ENCODE measurements at regions not wholly inside any gene's neighbourhood (a gene's known extent, or its start where the extent isn't known, plus 50 kb on each side); places are given as distances from the start of the nearest gene placed in this dataset.

DNA sequence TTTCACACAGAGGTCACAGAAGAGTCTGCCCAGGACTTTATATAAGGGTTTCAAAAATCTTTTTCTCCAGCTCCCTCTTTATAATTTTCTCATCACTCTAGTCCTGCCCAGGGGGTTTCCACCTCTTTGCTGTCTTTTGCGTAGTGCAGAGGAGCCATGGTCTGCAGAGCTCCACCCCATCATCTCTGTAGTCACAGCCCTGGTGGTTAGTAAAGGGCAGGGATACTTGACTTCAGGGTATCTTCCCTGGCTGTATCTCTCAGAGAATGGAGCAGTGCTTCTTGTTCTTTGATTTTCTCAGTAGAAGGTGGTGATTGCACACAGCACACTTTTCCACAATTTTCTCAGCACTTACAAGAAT lies 900.6 kb upstream of the COX7C start:
- no peak for TF ChIP-seq EZH2 (IDR thresholded peaks at IDR 0.05; ENCODE audit: low read depth, low read length, severe bottlenecking)
- TF ChIP-seq, protein P1, sequence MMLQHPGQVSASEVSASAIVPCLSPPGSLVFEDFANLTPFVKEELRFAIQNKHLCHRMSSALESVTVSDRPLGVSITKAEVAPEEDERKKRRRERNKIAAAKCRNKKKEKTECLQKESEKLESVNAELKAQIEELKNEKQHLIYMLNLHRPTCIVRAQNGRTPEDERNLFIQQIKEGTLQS (IDR thresholded peaks at IDR 0.05; ENCODE audit: insufficient read depth, low read depth, low read length), result no peak
- TF ChIP-seq, protein P2, sequence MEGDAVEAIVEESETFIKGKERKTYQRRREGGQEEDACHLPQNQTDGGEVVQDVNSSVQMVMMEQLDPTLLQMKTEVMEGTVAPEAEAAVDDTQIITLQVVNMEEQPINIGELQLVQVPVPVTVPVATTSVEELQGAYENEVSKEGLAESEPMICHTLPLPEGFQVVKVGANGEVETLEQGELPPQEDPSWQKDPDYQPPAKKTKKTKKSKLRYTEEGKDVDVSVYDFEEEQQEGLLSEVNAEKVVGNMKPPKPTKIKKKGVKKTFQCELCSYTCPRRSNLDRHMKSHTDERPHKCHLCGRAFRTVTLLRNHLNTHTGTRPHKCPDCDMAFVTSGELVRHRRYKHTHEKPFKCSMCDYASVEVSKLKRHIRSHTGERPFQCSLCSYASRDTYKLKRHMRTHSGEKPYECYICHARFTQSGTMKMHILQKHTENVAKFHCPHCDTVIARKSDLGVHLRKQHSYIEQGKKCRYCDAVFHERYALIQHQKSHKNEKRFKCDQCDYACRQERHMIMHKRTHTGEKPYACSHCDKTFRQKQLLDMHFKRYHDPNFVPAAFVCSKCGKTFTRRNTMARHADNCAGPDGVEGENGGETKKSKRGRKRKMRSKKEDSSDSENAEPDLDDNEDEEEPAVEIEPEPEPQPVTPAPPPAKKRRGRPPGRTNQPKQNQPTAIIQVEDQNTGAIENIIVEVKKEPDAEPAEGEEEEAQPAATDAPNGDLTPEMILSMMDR (IDR thresholded peaks at IDR 0.05; ENCODE audit: control extremely low read depth in 1 of 3, insufficient read depth in 1 of 3, low read depth in 1 of 3, low read length in 3 of 3), result no peak
- TF ChIP-seq TAF1 (IDR thresholded peaks at IDR 0.05; ENCODE audit: low read depth, low read length), result no peak
- TF ChIP-seq RAD21 (IDR thresholded peaks at IDR 0.05 in 1 of 2, conservative IDR thresholded peaks at IDR 0.05 in 1 of 2; ENCODE audit: low read depth in 2 of 2, low read length in 2 of 2), result no peak
- no peak for TF ChIP-seq CHD2 (IDR thresholded peaks at IDR 0.05; ENCODE audit: low read length)
- no peak for TF ChIP-seq ZNF274 (IDR thresholded peaks at IDR 0.05; ENCODE audit: borderline replicate concordance, extremely low read depth, low read length)

Data from H1 (cell line).